Adrenal gland (tissue), 9 donors: ENCODE measurements at regions not wholly inside any gene's neighbourhood (a gene's known extent, or its start where the extent isn't known, plus 50 kb on each side); places are given as distances from the start of the nearest gene placed in this dataset.

Experiments
- DNase-seq, 7 donors: peaks; one replicate each; pipeline ENCODE4 v3.0.0-alpha.2; 2019 to 2020
- H3K27ac ChIP-seq, 5 donors: fragments of 200-600 bp; sonication (generic) in 4 of 5; 1 replicate in 3 of 5; 2 replicates in 2 of 5; pipeline versions ENCODE4 v1.5.1 to v1.8.0; 2016 to 2020; ENCODE audit warnings: mild to moderate bottlenecking in 1 of 5
- H3K27me3 ChIP-seq: fragments of 200-600 bp; 2 replicates; pipeline ENCODE4 v1.8.0; 2021
- H3K36me3 ChIP-seq, 2 donors: fragments of 200-600 bp; replicated peaks in 1 of 2; 1 replicate in 1 of 2; 2 replicates in 1 of 2; pipeline versions ENCODE4 v1.5.1 to v1.8.0; 2018 to 2022
- H3K4me1 ChIP-seq, 2 donors: fragments of 200-600 bp; replicated peaks in 1 of 2; 1 replicate in 1 of 2; 2 replicates in 1 of 2; pipeline versions ENCODE4 v1.5.1 to v1.8.0; 2018 to 2021
- H3K4me3 ChIP-seq, 4 donors: fragments of 200-600 bp; sonication (generic) in 3 of 4; one replicate each; pipeline ENCODE4 v1.5.1; 2016 to 2018
- H3K9me3 ChIP-seq, 3 donors: fragments of 200-600 bp; sonication (generic) in 1 of 3; replicated peaks in 1 of 3; 1 replicate in 2 of 3; 2 replicates in 1 of 3; pipeline versions ENCODE4 v1.5.1 to v1.8.0; 2016 to 2021
- POLR2A ChIP-seq, 2 donors: fragments of 450-650 bp; IDR thresholded peaks; one replicate each; pipeline ENCODE4 v1.6.1; 2017; ENCODE audit warnings: antibody characterized with exemption in 2 of 2, mild to moderate bottlenecking in 2 of 2, moderate library complexity in 1 of 2
- WGBS, 4 donors: extraction: QIAGEN DNeasy Blood & Tissue Kit in 2 of 4; methylation state at CpG; one replicate each; pipeline versions ENCODE4 v1.1.5 to v1.1.7; 2013 to 2017; 5-methylcytosine and 5-hydroxymethylcytosine counted together
- intact Hi-C, 2 donors: fragments of 100-400 bp; cut with DNase I; formaldehyde crosslinking; loops; one replicate each; pipeline versions ENCODE4 v1.14.1 to v1.15.0; 2022 to 2023
- TF ChIP-seq, protein P1 (sequence below), 6 experiments: fragments of 450-650 bp in 4 of 6; fragments of 200-600 bp in 2 of 6; sonication (generic) in 1 of 6; IDR thresholded peaks; 1 replicate in 5 of 6; 2 replicates in 1 of 6; pipeline versions ENCODE4 v1.5.1 to v1.8.0; 2016 to 2021; ENCODE audit warnings: antibody characterized with exemption in 6 of 6, mild to moderate bottlenecking in 2 of 6, moderate library complexity in 1 of 6
- donor health status: healthy with polysubstance abuse.
- donor health status: Bipolar disorder and iron deficiency.
- donor health status: DM: yes; HTN: yes; CAD: no.
- donor health status: DM: no; HTN: no; CAD: no.
- donor health status: DM: no; HTN: no; CAD: no.

DNA sequence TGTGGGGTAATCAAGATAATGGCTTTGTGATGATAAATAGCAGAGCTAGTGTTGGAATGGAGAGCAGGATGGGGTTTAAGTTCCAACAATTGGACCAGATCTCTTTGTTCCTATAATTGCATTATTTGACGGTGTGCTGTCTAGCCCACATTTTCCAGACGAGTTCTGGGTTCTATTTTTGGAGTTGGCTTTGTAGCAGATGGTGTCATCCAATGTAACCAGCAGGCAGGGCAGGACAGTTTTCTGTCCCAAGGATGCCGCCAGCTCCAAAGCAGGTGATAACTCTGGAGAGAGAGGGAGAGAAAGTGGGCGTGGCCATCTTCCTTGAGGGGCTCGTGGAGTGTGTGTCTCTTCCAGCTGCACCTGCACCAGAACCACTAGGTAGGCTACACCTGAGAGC, 251.3 kb downstream of the KIF4B start:
- Histone ChIP-seq H3K27me3 (no peaks in the 10 kb centered on the region), H3K9me3 (no peaks in the 10 kb centered on the region), H3K27ac (no peak overlapping the region), H3K4me1 (no peaks in the 10 kb centered on the region), H3K36me3 (no peaks in the 10 kb centered on the region), H3K4me3 (no peak overlapping the region)
- 60 to 69% (median 63%) methylated on average over 5 of the region's 5 CpGs for WGBS, 4 donors
- no peak for DNase-seq
- no peak for TF ChIP-seq POLR2A (IDR thresholded peaks at IDR 0.05)
- TF ChIP-seq, protein P1, sequence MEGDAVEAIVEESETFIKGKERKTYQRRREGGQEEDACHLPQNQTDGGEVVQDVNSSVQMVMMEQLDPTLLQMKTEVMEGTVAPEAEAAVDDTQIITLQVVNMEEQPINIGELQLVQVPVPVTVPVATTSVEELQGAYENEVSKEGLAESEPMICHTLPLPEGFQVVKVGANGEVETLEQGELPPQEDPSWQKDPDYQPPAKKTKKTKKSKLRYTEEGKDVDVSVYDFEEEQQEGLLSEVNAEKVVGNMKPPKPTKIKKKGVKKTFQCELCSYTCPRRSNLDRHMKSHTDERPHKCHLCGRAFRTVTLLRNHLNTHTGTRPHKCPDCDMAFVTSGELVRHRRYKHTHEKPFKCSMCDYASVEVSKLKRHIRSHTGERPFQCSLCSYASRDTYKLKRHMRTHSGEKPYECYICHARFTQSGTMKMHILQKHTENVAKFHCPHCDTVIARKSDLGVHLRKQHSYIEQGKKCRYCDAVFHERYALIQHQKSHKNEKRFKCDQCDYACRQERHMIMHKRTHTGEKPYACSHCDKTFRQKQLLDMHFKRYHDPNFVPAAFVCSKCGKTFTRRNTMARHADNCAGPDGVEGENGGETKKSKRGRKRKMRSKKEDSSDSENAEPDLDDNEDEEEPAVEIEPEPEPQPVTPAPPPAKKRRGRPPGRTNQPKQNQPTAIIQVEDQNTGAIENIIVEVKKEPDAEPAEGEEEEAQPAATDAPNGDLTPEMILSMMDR (IDR thresholded peaks at IDR 0.05), result no peak
- intact Hi-C loops, result no loop called here

DNA sequence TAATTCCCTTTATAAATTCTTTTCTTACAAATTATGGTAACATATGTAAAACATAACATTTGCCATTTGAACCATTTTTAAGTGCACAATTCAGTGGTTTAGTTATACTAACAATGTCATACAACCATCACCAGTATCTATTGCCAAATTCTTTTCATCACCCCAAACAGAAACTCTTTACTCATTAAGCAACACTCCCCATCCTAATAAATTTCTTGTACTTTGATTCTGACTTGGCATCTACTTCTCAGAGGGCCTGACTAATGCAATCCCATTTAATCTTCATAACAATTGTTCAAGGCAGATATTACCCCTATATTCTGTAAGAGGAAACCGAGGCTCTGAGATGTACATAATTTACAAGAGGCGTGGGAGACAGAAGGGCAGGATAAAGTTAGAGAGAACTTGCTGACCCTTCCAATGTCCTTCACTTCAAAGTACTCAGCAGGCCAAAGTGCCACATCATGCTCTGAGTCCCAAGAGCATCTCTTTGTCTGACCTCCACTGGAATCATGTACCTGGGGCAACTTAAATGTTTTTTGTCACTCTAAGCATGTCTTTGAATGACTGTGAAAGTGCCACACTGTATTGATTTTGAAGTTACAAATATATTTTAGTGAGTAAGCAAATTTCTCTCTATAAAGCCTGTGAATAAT, 255.3 kb downstream of the KIF4B start:
- H3K4me3 ChIP-seq, result no peak overlapping the region
- intact Hi-C loops, result no loop called here
- H3K27me3 ChIP-seq, result no peaks in the 10 kb centered on the region
- no peaks in the 10 kb centered on the region for H3K9me3 ChIP-seq
- no peaks in the 10 kb centered on the region for H3K4me1 ChIP-seq
- no peaks in the 10 kb centered on the region for H3K36me3 ChIP-seq
- WGBS, 4 donors, result 68 to 79% (median 73%) methylated on average over 2 of the region's 2 CpGs
- DNase-seq, result no peak
- TF ChIP-seq, protein P1 (IDR thresholded peaks at IDR 0.05), result no peak
- no peak for TF ChIP-seq POLR2A (IDR thresholded peaks at IDR 0.05)
- H3K27ac ChIP-seq, result no peak overlapping the region

DNA sequence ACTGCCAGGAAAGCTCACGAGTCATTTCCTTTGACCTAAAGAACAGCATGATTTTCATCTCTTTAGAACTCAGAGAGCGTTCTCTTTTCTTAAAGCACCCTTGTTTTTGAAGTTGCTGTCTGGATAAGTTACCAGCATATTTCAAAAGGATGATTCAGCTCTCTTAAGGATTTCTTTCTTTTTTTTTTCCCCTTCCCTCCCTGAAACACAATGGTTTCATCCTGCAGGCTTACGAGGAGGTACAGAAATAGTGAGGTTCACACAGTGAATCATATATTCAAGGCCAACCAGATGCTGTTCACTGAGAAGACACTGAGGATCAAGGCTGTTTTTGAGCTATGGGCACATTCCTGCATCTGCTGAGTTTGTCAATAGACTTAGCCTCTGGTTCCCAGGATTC, 257.2 kb downstream of the KIF4B start:
- no peaks in the 10 kb centered on the region for H3K27me3 ChIP-seq
- 21 to 42% (median 26%) methylated on average over 3 of the region's 3 CpGs for WGBS, 4 donors
- H3K4me3 ChIP-seq, result no peak overlapping the region
- TF ChIP-seq POLR2A (IDR thresholded peaks at IDR 0.05), result no peak
- TF ChIP-seq, protein P1 (IDR thresholded peaks at IDR 0.05), result no peak
- H3K9me3 ChIP-seq, result no peaks in the 10 kb centered on the region
- no peak for DNase-seq
- no peak overlapping the region for H3K27ac ChIP-seq
- intact Hi-C loops, result no loop called here
- no peaks in the 10 kb centered on the region for H3K4me1 ChIP-seq
- H3K36me3 ChIP-seq, result no peaks in the 10 kb centered on the region

DNA sequence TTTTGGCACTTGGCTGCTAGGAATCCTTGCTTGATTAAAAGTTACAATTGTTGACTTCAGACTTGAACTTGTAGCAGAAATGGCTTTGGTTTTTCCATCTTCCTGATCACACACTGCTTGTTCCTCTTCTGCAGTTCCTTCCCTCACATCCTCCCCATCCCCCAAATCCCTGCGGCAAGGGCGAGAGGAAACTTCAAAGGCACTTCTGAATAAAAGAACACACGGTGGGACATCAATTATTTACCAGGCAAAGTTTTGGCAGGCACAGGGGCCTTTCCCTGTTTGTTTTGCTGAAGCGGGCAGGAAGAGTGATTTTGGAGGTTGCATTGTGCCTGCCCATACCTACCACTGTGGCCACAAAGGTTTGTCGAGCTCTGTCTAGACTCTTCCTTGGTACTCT, 260.9 kb downstream of the KIF4B start:
- no peak for DNase-seq

More for the DNA sequence above, 260.9 kb downstream of the KIF4B start:
- Histone ChIP-seq H3K9me3 (no peaks in the 10 kb centered on the region), H3K4me1 (no peaks in the 10 kb centered on the region), H3K27me3 (no peaks in the 10 kb centered on the region), H3K27ac (no peak overlapping the region), H3K4me3 (no peak overlapping the region), H3K36me3 (no peaks in the 10 kb centered on the region)
- TF ChIP-seq, protein P1 (IDR thresholded peaks at IDR 0.05), result no peak
- 36 to 44% (median 39%) methylated on average over 5 of the region's 5 CpGs for WGBS, 4 donors
- intact Hi-C loops, result no loop called here
